GM12864 (cell line): ENCODE measurements at regions not wholly inside any gene's neighbourhood (a gene's known extent, or its start where the extent isn't known, plus 50 kb on each side); places are given as distances from the start of the nearest gene placed in this dataset.
"Not testable (repeated sequence)": the region's sequence is repeated elsewhere in the genome, so short reads cannot be mapped to it uniquely, and the experiment has no call there.

ENCODE experiments used
- DNase-seq: peaks from one replicate; pipeline ENCODE4 v3.0.0-alpha.2; 2011; ENCODE audit warnings: low read depth
- H3K4me3 ChIP-seq: 2 replicates; pipeline ENCODE4 v1.5.1; 2011; ENCODE audit warnings: mild to moderate bottlenecking, low read depth, low read length, control low read depth
- CTCF ChIP-seq: IDR thresholded peaks from 2 replicates; pipeline ENCODE4 v1.5.1; 2011; ENCODE audit warnings: low read depth, mild to moderate bottlenecking, moderate library complexity, low read length, control low read depth, inconsistent platforms; ENCODE audit errors: missing control alignments

- no peak for TF ChIP-seq CTCF
- H3K4me3 ChIP-seq, result no peak overlapping the region
- DNase-seq, result no peak
Observed at GRCh38 chr7:13021566-13022300, 334.3 kb downstream of the ARL4A start.

DNA sequence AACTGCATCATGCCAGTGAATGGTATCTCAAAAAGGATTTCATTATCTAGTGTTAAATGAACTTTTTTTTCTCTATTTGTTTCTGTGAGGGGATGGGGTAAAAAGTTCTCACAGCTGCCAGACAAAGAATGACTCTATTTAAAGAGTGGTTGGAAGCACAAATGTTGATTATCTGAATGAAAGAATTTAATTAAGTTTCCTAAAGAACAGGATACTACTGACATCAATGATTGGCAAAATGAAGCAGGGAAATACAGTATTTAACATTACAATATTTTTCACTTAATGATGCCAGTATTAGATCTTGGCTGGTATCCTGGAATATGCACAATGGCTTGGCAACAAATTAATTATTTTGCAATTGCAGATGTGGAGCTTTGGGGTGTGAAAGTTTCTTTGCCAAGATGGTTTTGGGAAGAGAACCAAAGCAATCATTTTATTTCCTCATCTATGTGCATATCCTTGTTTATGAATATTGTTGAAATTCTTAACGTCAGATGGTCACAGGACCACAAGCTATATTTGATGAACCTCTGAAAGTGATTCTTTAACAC lies 336.8 kb downstream of the ARL4A start:
- no peak for DNase-seq
- TF ChIP-seq CTCF, result no peak
- H3K4me3 ChIP-seq, result no peak overlapping the region

DNA sequence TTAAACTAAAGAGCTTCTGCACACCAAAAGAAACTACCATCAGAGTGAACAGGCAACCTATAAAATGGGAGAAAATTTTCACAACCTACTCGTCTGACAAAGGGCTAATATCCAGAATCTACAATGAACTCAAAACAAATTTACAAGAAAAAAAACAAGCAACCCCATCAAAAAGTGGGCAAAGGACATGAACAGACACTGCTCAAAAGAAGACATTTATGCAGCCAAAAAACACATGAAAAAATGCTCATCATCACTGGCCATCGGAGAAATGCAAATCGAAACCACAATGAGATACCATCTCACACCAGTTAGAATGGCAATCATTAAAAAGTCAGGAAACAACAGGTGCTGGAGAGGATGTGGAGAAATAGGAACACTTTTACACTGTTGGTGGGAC lies 337.6 kb downstream of the ARL4A start:
- not testable (repeated sequence) for DNase-seq, H3K4me3 ChIP-seq

- DNase-seq, result no peak
- no peak overlapping the region for H3K4me3 ChIP-seq
- TF ChIP-seq CTCF, result no peak
Observed at GRCh38 chr7:13027321-13027720, 339.9 kb downstream of the ARL4A start.

GRCh38 chr7:13028036-13028824 lies 340.8 kb downstream of the ARL4A start:
- no peak for DNase-seq
- no peak for TF ChIP-seq CTCF
- no peak overlapping the region for H3K4me3 ChIP-seq

DNA sequence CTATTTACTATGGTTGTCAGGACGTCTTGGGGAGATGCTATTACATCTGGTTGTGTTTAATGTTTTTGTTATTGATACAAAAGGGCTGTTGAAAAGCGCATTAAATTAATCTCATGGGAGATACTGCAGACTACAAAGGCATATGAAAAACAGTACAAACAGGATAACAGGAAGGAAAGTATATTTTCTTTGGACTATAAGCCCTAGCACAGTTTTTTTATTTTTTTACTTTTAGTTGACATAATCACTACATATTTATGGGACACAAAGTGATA lies 341.3 kb downstream of the ARL4A start:
- no peak for TF ChIP-seq CTCF
- H3K4me3 ChIP-seq, result no peak overlapping the region
- no peak for DNase-seq

- no peak overlapping the region for H3K4me3 ChIP-seq
- no peak for TF ChIP-seq CTCF
- DNase-seq, result no peak
Observed at GRCh38 chr7:13031468-13031867, 344.0 kb downstream of the ARL4A start.
